Upper lobe of left lung (tissue), 4 donors: ENCODE measurements at regions not wholly inside any gene's neighbourhood (a gene's known extent, or its start where the extent isn't known, plus 50 kb on each side); places are given as distances from the start of the nearest gene placed in this dataset.

Experiments used
- POLR2AphosphoS5 ChIP-seq, 2 donors: sonication (generic); formaldehyde crosslinking; IDR thresholded peaks; one replicate each; pipeline ENCODE4 v1.5.1; 2017; ENCODE audit warnings: antibody characterized with exemption in 2 of 2
- TF ChIP-seq, protein P1 (sequence below), 6 experiments: fragments of 450-650 bp in 4 of 6; fragments of 200-600 bp in 2 of 6; sonication (generic) in 2 of 6; IDR thresholded peaks; one replicate each; pipeline ENCODE4 v1.5.1; 2016 to 2019; ENCODE audit warnings: antibody characterized with exemption in 6 of 6

GRCh38 chr5:67974471-67974870 lies 241.1 kb upstream of the PIK3R1 start:
- TF ChIP-seq, protein P1, sequence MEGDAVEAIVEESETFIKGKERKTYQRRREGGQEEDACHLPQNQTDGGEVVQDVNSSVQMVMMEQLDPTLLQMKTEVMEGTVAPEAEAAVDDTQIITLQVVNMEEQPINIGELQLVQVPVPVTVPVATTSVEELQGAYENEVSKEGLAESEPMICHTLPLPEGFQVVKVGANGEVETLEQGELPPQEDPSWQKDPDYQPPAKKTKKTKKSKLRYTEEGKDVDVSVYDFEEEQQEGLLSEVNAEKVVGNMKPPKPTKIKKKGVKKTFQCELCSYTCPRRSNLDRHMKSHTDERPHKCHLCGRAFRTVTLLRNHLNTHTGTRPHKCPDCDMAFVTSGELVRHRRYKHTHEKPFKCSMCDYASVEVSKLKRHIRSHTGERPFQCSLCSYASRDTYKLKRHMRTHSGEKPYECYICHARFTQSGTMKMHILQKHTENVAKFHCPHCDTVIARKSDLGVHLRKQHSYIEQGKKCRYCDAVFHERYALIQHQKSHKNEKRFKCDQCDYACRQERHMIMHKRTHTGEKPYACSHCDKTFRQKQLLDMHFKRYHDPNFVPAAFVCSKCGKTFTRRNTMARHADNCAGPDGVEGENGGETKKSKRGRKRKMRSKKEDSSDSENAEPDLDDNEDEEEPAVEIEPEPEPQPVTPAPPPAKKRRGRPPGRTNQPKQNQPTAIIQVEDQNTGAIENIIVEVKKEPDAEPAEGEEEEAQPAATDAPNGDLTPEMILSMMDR (IDR thresholded peaks at IDR 0.05), result no peak
- TF ChIP-seq POLR2AphosphoS5 (IDR thresholded peaks at IDR 0.05), result no peak
